ENCODE measurements at regions not wholly inside any gene's neighbourhood (a gene's known extent, or its start where the extent isn't known, plus 50 kb on each side); places are given as distances from the start of the nearest gene placed in this dataset.

GRCh38 chr7:18102576-18102975 lies 74.9 kb upstream of the PRPS1L1 start:
- no peak for DNase-seq (ENCODE audit: low read depth)
- TF ChIP-seq CTCF (conservative IDR thresholded peaks at IDR 0.05; ENCODE audit: control insufficient read depth, insufficient read depth, low read depth, low read length): no peak
- H3K4me3 ChIP-seq (ENCODE audit: control insufficient read depth, low read depth, low read length): no peak overlapping the region

- no peak overlapping the region for H3K4me3 ChIP-seq (ENCODE audit: control insufficient read depth, low read depth, low read length)
- TF ChIP-seq CTCF (conservative IDR thresholded peaks at IDR 0.05; ENCODE audit: control insufficient read depth, insufficient read depth, low read depth, low read length): no peak
- no peak for DNase-seq (ENCODE audit: low read depth)
Measured at GRCh38 chr7:18103436-18104218, 76.0 kb upstream of the PRPS1L1 start.

- TF ChIP-seq CTCF (conservative IDR thresholded peaks at IDR 0.05; ENCODE audit: control insufficient read depth, insufficient read depth, low read depth, low read length): no peak
- no peak overlapping the region for H3K4me3 ChIP-seq (ENCODE audit: control insufficient read depth, low read depth, low read length)
- peak; percentile 15 for DNase-seq (ENCODE audit: low read depth)
Measured at GRCh38 chr7:18109762-18110161, 82.1 kb upstream of the PRPS1L1 start.

- H3K4me3 ChIP-seq (ENCODE audit: control insufficient read depth, low read depth, low read length): no peak overlapping the region
- no peak for DNase-seq (ENCODE audit: low read depth)
- TF ChIP-seq CTCF (conservative IDR thresholded peaks at IDR 0.05; ENCODE audit: control insufficient read depth, insufficient read depth, low read depth, low read length): no peak
Measured at GRCh38 chr7:18116661-18117060, 89.0 kb upstream of the PRPS1L1 start.

- no peak for TF ChIP-seq CTCF (conservative IDR thresholded peaks at IDR 0.05; ENCODE audit: control insufficient read depth, insufficient read depth, low read depth, low read length)
- no peak overlapping the region for H3K4me3 ChIP-seq (ENCODE audit: control insufficient read depth, low read depth, low read length)
- DNase-seq (ENCODE audit: low read depth): no peak
Measured at GRCh38 chr7:18117482-18117881, 89.8 kb upstream of the PRPS1L1 start.

GRCh38 chr7:18119985-18120384 lies 92.3 kb upstream of the PRPS1L1 start:
- peak; percentile 11 for TF ChIP-seq CTCF (conservative IDR thresholded peaks at IDR 0.05; ENCODE audit: control insufficient read depth, insufficient read depth, low read depth, low read length)
- H3K4me3 ChIP-seq (ENCODE audit: control insufficient read depth, low read depth, low read length): no peak overlapping the region
- peak; percentile 20 for DNase-seq (ENCODE audit: low read depth)

Data from fibroblast of mammary gland (primary cell).